ENCODE measurements at regions not wholly inside any gene's neighbourhood (a gene's known extent, or its start where the extent isn't known, plus 50 kb on each side); places are given as distances from the start of the nearest gene placed in this dataset.
"Not testable (repeated sequence)": the region's sequence is repeated elsewhere in the genome, so short reads cannot be mapped to it uniquely, and the experiment has no call there.

DNA sequence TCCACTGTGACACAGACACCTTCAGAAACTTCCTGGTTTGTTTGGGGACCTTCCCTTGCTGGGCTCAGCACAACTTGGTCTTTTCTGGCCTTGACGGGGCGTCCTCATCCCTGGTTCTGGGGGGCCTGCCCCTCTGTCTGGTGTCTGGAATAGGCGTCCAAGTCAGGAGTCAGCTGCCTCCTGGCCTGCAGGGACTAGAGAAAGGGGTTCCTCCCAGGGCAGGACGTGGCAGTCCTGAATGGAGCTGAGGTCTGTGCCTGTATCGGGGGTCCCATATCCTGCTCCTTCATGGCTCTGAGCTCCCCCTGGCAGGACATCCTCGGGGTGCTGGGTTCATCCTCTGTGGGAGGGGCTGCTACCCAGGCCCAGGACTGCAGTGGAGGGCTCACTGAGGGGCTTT lies 384.0 kb downstream of the TMEM121 start:
- no peak overlapping the region for H3K27ac ChIP-seq

DNA sequence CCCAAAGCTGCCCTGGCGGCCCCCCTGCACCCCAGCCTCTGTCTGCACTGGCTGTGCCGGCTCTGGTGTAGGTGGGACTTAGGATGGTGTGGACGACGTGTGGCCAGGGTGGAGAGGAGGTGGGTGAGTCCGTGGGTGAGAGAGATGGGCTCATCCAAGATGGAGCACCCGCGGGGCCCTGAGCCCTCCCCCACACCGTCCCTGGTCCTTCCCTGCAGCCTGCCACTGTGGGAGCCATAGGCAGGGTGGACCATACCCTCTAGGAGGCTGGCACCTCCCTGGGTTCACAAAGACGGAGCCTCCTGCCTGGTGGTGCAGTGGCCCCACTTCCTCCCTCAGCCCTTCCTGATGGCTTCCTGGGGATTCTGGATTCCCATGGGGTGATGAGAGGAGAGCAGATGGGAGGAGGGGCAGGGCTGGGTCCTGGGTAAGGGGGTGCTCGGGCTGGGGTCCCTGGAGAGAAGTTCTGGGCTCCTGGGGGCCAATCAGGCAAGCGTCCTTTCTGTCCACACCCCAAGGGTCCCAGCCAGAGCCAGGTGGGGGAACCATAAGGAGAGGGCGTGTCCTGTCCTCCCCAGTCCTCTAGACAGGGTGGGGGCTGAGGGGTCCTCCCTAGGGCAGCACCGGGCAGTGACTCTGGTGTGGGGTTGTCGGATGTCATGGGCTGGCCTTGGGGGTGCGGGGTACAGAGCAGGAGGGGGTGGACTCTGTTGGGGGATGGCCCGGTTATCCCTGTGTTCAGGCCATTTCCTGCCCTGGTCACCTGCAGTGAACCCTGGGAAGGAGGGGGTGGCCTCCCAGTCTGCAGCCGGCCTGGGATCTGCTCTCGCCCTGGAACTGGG lies 384.8 kb downstream of the TMEM121 start:
- no peak overlapping the region for H3K27ac ChIP-seq
- TF ChIP-seq, protein P1, sequence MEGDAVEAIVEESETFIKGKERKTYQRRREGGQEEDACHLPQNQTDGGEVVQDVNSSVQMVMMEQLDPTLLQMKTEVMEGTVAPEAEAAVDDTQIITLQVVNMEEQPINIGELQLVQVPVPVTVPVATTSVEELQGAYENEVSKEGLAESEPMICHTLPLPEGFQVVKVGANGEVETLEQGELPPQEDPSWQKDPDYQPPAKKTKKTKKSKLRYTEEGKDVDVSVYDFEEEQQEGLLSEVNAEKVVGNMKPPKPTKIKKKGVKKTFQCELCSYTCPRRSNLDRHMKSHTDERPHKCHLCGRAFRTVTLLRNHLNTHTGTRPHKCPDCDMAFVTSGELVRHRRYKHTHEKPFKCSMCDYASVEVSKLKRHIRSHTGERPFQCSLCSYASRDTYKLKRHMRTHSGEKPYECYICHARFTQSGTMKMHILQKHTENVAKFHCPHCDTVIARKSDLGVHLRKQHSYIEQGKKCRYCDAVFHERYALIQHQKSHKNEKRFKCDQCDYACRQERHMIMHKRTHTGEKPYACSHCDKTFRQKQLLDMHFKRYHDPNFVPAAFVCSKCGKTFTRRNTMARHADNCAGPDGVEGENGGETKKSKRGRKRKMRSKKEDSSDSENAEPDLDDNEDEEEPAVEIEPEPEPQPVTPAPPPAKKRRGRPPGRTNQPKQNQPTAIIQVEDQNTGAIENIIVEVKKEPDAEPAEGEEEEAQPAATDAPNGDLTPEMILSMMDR (IDR thresholded peaks at IDR 0.05), result no peak
- no peak for TF ChIP-seq ZFX (IDR thresholded peaks at IDR 0.05; ENCODE audit: borderline replicate concordance)

More for the DNA sequence above, 384.0 kb downstream of the TMEM121 start:
- no peak for TF ChIP-seq ZFX (IDR thresholded peaks at IDR 0.05; ENCODE audit: borderline replicate concordance)
- TF ChIP-seq, protein P1 (IDR thresholded peaks at IDR 0.05), result no peak

DNA sequence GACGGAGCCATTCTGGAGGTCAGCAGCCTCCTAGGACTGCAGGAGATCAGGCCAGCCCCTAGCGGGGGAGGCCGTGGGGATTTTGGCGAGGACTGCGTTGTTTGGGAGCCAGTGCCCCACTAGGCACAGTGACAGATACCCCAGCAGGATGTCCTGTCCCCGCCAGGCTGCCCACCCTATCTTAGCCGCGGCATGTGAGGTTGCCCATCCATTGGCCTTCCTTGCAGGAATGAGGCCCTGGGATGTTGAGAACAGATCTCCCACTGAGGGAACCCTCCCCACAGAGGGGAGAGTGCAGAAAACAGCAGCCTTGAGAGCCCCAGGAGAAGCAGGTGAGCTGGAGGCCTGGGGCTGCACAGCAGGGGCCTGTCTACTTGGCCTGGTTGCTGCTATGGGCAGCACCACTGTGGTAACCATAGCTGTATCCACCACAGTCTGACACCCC lies 385.5 kb downstream of the TMEM121 start:
- H3K27ac ChIP-seq, result not testable (repeated sequence)

DNA sequence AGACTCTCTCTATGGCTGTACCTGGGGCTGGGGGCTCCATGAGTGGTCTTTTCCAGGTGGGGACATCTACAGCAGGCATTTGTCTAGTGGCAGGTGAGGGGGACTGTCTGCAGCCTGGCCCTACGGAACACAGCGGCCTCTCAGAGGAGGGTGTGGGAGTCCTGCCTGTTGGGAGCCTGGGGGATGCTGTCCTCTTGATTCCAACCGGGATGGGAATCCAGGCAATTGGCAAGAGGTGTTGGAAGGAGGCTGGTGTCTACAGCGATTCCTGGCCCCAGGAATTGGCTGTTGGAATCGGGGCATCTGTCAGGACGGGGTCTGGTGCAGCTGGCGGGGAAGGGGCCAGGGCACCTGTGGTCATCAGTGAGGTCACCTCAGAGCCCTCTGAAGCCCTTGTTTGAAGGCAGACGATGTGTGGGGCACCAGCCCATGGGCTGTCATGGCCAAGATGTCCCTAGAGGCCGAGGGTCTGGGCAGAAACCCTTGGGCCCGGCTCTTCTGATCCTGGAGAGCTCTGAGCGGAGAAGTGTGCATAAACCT lies 386.3 kb downstream of the TMEM121 start:
- TF ChIP-seq, protein P1 (IDR thresholded peaks at IDR 0.05), result no peak
- TF ChIP-seq ZFX (IDR thresholded peaks at IDR 0.05; ENCODE audit: borderline replicate concordance), result no peak

DNA sequence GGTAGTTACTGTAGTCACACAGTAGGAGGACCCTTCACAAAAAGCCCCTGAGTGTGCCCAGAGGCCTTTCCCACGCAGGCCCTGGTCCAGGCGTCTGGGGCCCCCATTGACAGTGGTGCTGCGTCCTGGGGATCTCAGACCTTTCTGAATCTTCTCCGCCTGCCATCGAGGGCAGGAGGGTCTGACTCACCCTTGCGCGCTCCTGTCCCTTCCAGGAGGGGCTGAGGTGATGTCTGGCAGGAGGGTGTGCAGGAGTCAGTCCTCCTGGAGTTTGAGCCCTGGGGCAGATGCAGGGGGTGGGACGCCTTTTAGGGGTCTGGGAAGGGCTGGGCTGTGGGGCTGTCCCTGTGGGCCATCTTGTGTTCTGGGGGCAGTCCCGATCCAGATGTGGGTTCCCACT lies 386.8 kb downstream of the TMEM121 start:
- H3K27ac ChIP-seq, result no peak overlapping the region
- TF ChIP-seq, protein P1 (IDR thresholded peaks at IDR 0.05), result no peak
- TF ChIP-seq ZFX (IDR thresholded peaks at IDR 0.05; ENCODE audit: borderline replicate concordance), result no peak

More for the DNA sequence above, 386.3 kb downstream of the TMEM121 start:
- no peak overlapping the region for H3K27ac ChIP-seq

DNA sequence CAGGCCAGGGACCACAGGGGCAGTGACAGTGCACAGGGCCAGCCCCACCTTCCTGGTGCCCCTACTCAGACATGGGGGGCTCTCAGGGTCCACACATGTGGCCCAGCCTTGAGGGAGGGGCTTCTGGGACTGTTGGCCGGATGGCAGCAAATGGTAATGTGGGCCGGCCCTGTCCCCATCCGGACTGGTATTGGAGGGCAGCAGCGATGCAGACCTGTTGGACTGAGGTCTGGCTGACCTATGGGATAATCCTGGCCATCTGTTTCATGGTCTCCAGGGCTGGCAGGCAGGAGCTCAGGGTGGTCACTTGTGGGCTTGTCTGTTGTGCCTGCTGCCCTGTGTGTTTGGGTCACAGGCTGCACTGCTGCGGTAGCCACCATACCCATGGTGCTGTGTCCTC lies 387.5 kb downstream of the TMEM121 start:
- TF ChIP-seq, protein P1 (IDR thresholded peaks at IDR 0.05), result no peak
- no peak for TF ChIP-seq ZFX (IDR thresholded peaks at IDR 0.05; ENCODE audit: borderline replicate concordance)
- no peak overlapping the region for H3K27ac ChIP-seq

DNA sequence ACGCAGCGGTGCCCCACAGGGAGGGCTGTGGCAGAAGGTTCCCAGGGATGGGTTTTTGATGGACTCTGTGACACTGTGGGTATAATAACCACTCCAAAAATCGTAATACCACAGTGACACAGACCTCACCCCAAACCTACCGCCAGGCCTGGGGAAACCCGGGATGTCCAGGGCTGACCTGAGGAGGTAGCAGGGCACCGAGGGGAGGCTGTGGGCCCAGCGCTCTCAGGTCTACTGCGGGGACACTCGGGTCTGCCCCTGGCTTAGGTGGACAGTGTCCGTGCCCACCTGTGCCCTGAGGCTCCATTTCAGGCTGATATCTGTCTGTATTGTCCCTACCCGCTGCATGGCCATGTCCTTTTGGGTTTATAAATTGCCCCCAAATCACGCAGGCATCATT lies 387.9 kb downstream of the TMEM121 start:
- not testable (repeated sequence) for H3K27ac ChIP-seq

DNA sequence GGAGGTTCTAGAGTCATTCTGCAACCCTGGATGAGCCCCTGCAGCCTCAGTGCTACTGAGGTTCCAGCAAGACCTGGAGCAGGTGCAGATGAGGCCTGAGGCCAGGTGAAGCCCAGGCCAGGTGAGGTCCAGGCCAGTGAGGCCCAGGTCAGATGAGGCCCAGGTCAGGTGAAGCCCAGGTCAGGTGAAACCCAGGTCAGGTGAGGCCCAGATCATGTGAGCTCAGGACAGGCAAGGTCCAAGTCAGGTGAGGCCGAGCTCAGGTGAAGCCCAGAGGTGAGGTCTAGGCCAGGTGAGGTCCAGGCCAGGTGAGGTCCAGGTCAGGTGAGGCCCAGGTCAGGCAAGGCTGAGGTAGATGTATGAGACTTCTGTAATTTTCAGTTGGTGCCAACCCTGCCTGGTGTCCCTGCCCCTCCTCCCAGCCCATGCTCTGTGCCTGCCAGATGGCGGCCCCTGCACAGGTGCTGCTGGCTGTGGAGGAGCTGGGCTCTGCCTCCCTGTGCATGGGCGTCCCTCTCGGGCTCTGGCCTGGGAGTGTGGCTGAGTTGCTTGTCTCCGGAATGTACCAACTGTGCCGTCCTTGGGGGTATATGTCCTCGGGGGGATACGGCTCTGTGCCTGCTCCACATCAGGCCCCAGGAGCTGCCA lies 388.5 kb downstream of the TMEM121 start:
- no peak overlapping the region for H3K27ac ChIP-seq
- no peak for TF ChIP-seq ZFX (IDR thresholded peaks at IDR 0.05; ENCODE audit: borderline replicate concordance)
- TF ChIP-seq, protein P1 (IDR thresholded peaks at IDR 0.05), result no peak

DNA sequence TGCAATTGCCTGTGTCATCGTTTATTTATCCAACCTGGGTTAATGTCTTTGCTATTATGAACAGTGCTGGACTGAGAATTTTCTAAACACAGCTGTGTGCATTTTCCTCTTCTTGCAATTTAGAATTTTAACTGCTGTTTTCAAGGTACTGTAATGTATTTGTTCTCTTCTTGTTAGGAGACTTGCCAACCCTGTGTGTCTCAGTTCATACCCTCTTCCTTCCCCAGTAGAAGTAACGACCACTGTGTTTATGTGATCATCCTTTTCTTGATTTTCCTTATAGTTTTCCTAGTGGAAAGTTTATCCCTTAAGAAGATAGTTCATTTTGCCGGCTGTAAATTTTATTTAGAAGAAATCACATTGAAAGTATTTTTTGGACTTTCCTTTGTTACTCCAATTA lies 389.2 kb downstream of the TMEM121 start:
- not testable (repeated sequence) for H3K27ac ChIP-seq

DNA sequence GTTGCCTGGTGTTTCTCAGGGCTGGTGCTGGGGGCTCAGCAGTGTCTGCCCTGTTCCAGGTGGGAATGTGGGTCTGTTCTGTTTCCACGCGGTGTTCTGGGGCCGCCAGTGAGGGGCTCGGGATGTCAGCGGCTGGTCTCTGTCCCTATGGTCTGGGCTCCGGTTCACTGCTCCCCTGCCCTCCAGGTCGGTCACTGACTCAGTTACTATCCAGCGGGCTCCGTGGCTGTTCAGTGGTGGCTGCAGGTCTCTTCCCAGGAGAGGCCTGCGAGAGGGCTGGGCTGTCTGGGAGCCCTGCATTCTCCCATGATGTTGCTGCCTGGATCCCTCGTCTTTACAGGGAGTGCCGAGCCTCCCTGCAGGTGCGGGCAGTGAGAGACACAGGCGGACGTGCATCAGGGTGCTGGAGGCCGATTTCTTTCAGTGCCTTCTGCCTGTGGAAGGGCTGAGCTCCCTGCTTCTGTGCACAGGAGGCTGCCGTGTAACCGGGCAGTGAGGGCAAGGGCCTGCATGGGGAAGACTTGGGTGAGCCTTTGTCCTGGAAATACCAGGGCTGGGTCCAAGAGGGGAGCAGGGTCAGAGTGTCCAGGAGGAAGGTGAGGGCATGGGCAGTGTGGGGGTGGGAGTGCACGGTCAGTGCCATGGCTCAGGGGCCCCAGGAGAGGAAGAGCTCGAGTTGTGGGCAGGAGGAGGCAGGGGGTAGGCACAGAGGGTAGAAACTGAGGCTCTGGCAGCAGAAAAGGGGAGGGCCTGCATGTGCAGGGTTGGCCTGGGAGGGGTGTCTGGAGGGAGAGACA lies 391.0 kb downstream of the TMEM121 start:
- H3K27ac ChIP-seq, result not testable (repeated sequence)

Data from 22Rv1 (cell line).